ENCODE measurements at regions not wholly inside any gene's neighbourhood (a gene's known extent, or its start where the extent isn't known, plus 50 kb on each side); places are given as distances from the start of the nearest gene placed in this dataset.

DNA sequence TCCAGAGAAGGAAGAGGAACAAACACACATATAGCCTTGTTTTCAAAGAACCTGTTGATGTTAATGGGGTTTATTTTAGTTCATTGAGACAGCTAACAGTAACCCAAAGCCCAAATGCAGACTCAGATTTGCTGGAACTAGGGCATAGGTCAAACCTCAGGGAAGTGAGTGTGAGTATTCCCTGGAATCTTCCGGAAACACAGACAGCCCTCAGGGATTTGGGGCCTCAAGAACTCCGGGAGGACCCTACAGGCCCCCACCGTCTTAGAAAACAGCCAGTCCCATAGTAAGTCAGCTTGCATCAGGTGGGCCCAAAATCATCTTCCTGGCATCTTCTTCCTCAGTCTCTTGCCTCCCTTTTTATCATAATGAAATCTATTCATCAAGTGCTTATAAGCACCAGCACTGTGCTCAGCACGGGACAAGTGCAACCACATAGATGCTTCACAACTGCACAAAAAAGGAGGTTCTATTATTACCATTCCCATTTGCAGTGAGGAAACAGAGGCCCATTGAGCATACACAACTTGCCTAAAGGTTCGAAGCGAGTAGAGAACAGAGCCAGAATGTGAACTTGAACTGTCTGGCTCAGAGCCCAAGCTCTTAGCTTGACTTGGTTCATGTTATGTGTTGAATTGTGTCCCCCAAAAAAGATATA is 50.2 kb upstream of the BCL11A start:
- no peak for DNase-seq

DNA sequence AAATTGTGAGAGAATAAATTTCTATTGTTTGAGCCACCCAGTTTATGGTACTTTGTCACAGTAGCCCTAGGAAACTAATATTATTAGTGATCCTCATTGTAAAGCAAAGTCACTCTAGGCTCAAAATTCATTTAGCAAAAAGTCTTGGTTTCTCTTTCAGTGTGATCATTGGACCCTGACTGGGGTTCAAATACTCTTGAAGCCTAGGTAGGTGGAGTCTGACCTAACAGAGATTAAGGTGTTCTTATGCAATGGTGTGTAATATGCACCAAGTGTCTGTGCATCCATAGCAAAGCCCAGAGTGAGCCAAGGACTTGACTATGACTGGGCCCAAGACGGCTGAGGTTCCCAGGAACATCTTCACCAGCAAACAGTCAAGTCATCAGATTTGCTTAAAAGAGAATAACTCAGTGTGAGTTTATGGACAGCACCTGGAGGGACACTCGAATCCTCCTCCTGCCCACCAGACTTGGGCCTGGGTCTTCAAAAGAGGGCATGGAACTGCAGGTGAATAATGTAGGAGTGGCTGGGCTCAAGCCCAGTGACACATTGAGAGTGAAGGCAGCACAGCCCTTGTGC is 51.1 kb upstream of the BCL11A start:
- Histone ChIP-seq H3K9ac (ENCODE audit: low read length in 3 of 3) (no peak overlapping the region), H3K4me3 (ENCODE audit: low read length in 3 of 3) (no peak overlapping the region), H3K9me3 (ENCODE audit: control insufficient read depth in 2 of 3, insufficient read depth in 1 of 3, low read length in 3 of 3) (no peaks in the 10 kb centered on the region), H3K27ac (ENCODE audit: low read depth in 2 of 2, low read length in 2 of 2) (no peak overlapping the region), H3K27me3 (ENCODE audit: control insufficient read depth, insufficient read depth, low read length) (no peaks in the 10 kb centered on the region), H3K36me3 (ENCODE audit: control insufficient read depth in 2 of 3, insufficient read depth in 3 of 3, low read length in 3 of 3) (no peaks in the 10 kb centered on the region), H3K4me1 (ENCODE audit: control insufficient read depth in 2 of 3, insufficient read depth in 2 of 3, low read depth in 1 of 3, low read length in 3 of 3) (no peaks in the 10 kb centered on the region)
- FAIRE-seq (no peak), DNase-seq (no peak)
- intact Hi-C loops (cut with DNase I), result no loop called here
- TF ChIP-seq, protein P1, sequence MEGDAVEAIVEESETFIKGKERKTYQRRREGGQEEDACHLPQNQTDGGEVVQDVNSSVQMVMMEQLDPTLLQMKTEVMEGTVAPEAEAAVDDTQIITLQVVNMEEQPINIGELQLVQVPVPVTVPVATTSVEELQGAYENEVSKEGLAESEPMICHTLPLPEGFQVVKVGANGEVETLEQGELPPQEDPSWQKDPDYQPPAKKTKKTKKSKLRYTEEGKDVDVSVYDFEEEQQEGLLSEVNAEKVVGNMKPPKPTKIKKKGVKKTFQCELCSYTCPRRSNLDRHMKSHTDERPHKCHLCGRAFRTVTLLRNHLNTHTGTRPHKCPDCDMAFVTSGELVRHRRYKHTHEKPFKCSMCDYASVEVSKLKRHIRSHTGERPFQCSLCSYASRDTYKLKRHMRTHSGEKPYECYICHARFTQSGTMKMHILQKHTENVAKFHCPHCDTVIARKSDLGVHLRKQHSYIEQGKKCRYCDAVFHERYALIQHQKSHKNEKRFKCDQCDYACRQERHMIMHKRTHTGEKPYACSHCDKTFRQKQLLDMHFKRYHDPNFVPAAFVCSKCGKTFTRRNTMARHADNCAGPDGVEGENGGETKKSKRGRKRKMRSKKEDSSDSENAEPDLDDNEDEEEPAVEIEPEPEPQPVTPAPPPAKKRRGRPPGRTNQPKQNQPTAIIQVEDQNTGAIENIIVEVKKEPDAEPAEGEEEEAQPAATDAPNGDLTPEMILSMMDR (IDR thresholded peaks at IDR 0.05; ENCODE audit: borderline replicate concordance, extremely low read depth, insufficient read depth), result no peak

More for the DNA sequence above, 50.2 kb upstream of the BCL11A start:
- no peak overlapping the region for H3K4me3 ChIP-seq (ENCODE audit: low read length in 3 of 3)
- H3K27me3 ChIP-seq (ENCODE audit: control insufficient read depth, insufficient read depth, low read length), result no peaks in the 10 kb centered on the region
- H3K36me3 ChIP-seq (ENCODE audit: control insufficient read depth in 2 of 3, insufficient read depth in 3 of 3, low read length in 3 of 3), result no peaks in the 10 kb centered on the region
- no peak overlapping the region for H3K27ac ChIP-seq (ENCODE audit: low read depth in 2 of 2, low read length in 2 of 2)
- no peak for FAIRE-seq
- no peaks in the 10 kb centered on the region for H3K4me1 ChIP-seq (ENCODE audit: control insufficient read depth in 2 of 3, insufficient read depth in 2 of 3, low read depth in 1 of 3, low read length in 3 of 3)
- H3K9me3 ChIP-seq (ENCODE audit: control insufficient read depth in 2 of 3, insufficient read depth in 1 of 3, low read length in 3 of 3), result no peaks in the 10 kb centered on the region
- TF ChIP-seq, protein P1 (IDR thresholded peaks at IDR 0.05; ENCODE audit: borderline replicate concordance, extremely low read depth, insufficient read depth), result no peak
- intact Hi-C loops (cut with DNase I), result no loop called here
- no peak overlapping the region for H3K9ac ChIP-seq (ENCODE audit: low read length in 3 of 3)

DNA sequence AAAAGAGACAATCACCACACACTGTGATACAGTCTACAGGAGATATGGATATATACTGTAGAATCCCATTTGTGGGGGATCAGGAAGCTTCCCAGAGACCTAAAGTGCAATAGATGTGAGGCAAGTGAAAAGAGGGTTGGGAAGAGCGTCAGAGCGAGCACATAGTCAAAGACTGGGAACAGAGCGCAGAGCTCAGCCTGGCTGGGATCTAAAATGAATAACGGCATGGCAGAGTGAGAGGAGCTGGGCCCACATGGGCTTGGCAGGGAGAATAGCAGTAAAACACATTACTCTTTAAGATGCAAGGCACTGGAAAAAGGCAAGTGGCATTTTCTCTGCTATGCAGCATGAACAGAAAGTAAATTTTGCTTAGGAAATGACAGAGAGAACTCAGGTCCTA is 52.4 kb upstream of the BCL11A start:
- TF ChIP-seq, protein P1 (IDR thresholded peaks at IDR 0.05; ENCODE audit: borderline replicate concordance, extremely low read depth, insufficient read depth), result no peak
- H3K27me3 ChIP-seq (ENCODE audit: control insufficient read depth, insufficient read depth, low read length), result no peaks in the 10 kb centered on the region
- no peaks in the 10 kb centered on the region for H3K36me3 ChIP-seq (ENCODE audit: control insufficient read depth in 2 of 3, insufficient read depth in 3 of 3, low read length in 3 of 3)
- intact Hi-C loops (cut with DNase I), result no loop called here
- H3K9me3 ChIP-seq (ENCODE audit: control insufficient read depth in 2 of 3, insufficient read depth in 1 of 3, low read length in 3 of 3), result no peaks in the 10 kb centered on the region
- DNase-seq (no peak), FAIRE-seq (no peak)
- no peak overlapping the region for H3K9ac ChIP-seq (ENCODE audit: low read length in 3 of 3)
- H3K27ac ChIP-seq (ENCODE audit: low read depth in 2 of 2, low read length in 2 of 2), result no peak overlapping the region
- H3K4me3 ChIP-seq (ENCODE audit: low read length in 3 of 3), result no peak overlapping the region
- H3K4me1 ChIP-seq (ENCODE audit: control insufficient read depth in 2 of 3, insufficient read depth in 2 of 3, low read depth in 1 of 3, low read length in 3 of 3), result no peaks in the 10 kb centered on the region
